HEK293T (cell line): ENCODE measurements at regions not wholly inside any gene's neighbourhood (a gene's known extent, or its start where the extent isn't known, plus 50 kb on each side); places are given as distances from the start of the nearest gene placed in this dataset.

Experiments used
- CTCF ChIA-PET: fragments of 350-600 bp; formaldehyde crosslinking; extraction: SDS; loops from one replicate; lab custom pipeline; 2021; ENCODE audit warnings: antibody characterized with exemption, inconsistent platforms; lab: Yijun Ruan, JAX
- POLR2A ChIA-PET: fragments of 350-600 bp; formaldehyde crosslinking; extraction: SDS; loops from one replicate; lab custom pipeline; 2020; ENCODE audit warnings: antibody characterized with exemption, inconsistent platforms; lab: Yijun Ruan, JAX
- DNase-seq: peaks from one replicate; pipeline ENCODE4 v3.0.0; 2012; ENCODE audit warnings: mixed read lengths; ENCODE audit errors: extremely low spot score
- ARNT ChIP-seq: fragments of 450-650 bp; IDR thresholded peaks from 2 replicates; pipeline ENCODE4 v1.6.1; 2017; ENCODE audit warnings: mild to moderate bottlenecking
- BHLHE40 ChIP-seq: fragments of 450-650 bp; IDR thresholded peaks from 2 replicates; pipeline ENCODE4 v1.6.1; 2016; ENCODE audit warnings: mild to moderate bottlenecking, moderate library complexity, borderline replicate concordance
- CTBP1 ChIP-seq: fragments of 450-650 bp; IDR thresholded peaks from 2 replicates; pipeline ENCODE4 v1.6.1; 2016; ENCODE audit warnings: borderline replicate concordance
- ELF4 ChIP-seq: fragments of 450-650 bp; IDR thresholded peaks from 2 replicates; pipeline ENCODE4 v1.6.1; 2017; ENCODE audit warnings: antibody characterized with exemption
- FOXA1 ChIP-seq: fragments of 450-650 bp; IDR thresholded peaks from 2 replicates; pipeline ENCODE4 v1.6.1; 2016; ENCODE audit warnings: mild to moderate bottlenecking
- FOXK2 ChIP-seq: fragments of 450-650 bp; IDR thresholded peaks from 2 replicates; pipeline ENCODE4 v1.6.1; 2016; ENCODE audit warnings: mild to moderate bottlenecking
- FOXM1 ChIP-seq: fragments of 450-650 bp; IDR thresholded peaks from 2 replicates; pipeline ENCODE4 v1.6.1; 2017; ENCODE audit warnings: mild to moderate bottlenecking, borderline replicate concordance
- HDGF ChIP-seq: fragments of 450-650 bp; IDR thresholded peaks from 2 replicates; pipeline ENCODE4 v1.6.1; 2017; ENCODE audit warnings: antibody characterized with exemption, borderline replicate concordance
- L3MBTL2 ChIP-seq: fragments of 450-650 bp; conservative IDR thresholded peaks from 2 replicates; pipeline ENCODE4 v1.6.1; 2016; ENCODE audit warnings: mild to moderate bottlenecking
- LEF1 ChIP-seq: fragments of 450-650 bp; IDR thresholded peaks from 2 replicates; pipeline ENCODE4 v1.6.1; 2017; ENCODE audit warnings: mild to moderate bottlenecking, borderline replicate concordance
- NFRKB ChIP-seq: fragments of 450-650 bp; IDR thresholded peaks from 2 replicates; pipeline ENCODE4 v1.6.1; 2016; ENCODE audit warnings: mild to moderate bottlenecking, moderate library complexity
- PKNOX1 ChIP-seq: fragments of 450-650 bp; IDR thresholded peaks from 2 replicates; pipeline ENCODE4 v1.6.1; 2016
- SP1 ChIP-seq: fragments of 450-650 bp; IDR thresholded peaks from 2 replicates; pipeline ENCODE4 v1.6.1; 2017
- SUZ12 ChIP-seq: fragments of 450-650 bp; IDR thresholded peaks from 2 replicates; pipeline ENCODE4 v1.6.1; 2016; ENCODE audit warnings: mild to moderate bottlenecking
- TARDBP ChIP-seq: fragments of 450-650 bp; IDR thresholded peaks from 2 replicates; pipeline ENCODE4 v1.6.1; 2016
- ZNF384 ChIP-seq: fragments of 450-650 bp; IDR thresholded peaks from 2 replicates; pipeline ENCODE4 v1.6.1; 2016

- TF ChIP-seq FOXM1 = no peak
- no peak for TF ChIP-seq TARDBP
- no peak for TF ChIP-seq ARNT
- CTCF ChIA-PET = interaction anchor here (0.6 kb wide), 1 partner anchor 753 kb away, joined by 3 read pairs; no protein-coding TSS in a partner anchor
- DNase-seq = no peak
- POLR2A ChIA-PET = no interaction called here
Observed at GRCh38 chr9:23537192-23538066, 288.6 kb downstream of the ELAVL2 start.

DNA sequence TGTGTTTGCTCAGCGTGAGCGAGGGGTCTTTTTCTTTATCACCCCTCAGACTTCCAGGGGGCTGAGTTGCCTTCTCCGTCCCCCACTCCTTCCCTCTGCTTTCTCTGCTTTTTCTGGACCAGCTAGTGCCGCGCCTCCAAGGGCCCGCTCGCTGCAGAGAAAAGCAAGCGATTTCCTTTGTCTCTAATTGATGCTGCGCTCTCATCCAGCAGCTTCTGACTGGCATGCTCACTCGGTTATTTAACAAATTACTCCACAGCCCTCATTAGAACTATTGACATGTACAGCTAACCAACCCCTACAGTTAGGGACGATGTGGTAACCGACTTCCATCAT is 288.0 kb downstream of the ELAVL2 start:
- TF ChIP-seq SP1 (no peak), HDGF (no peak), ZNF384 (no peak), FOXM1 (no peak), LEF1 (no peak), L3MBTL2 (no peak)
- DNase-seq = no peak
- ChIA-PET CTCF (no interaction called here), POLR2A (no interaction called here)

DNA sequence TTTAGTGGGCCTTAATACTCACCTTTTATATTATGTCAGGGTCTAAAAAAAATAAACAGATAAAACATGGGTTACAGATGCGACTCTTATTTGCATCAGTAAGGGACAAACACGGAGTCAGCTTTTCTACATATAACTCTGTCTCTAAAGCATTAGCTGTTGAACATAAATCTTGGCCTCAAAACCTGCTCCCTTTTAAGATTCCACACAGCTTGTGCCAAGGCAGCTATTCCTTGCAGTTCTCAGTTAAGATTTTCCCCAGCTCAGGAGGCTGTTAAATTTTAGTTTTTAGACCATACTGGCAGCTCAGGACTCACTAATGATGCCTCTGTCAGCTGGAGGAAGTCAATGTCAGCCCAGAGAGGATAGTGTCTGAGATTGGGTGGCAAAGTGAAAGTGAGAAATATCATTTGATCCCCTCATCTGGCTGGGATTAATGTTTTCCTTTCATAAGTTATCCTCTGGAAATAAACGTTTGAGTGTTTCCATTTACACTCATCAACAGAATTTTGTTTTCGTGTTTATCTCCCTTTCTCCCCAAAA is 287.5 kb downstream of the ELAVL2 start:
- CTCF ChIA-PET = no interaction called here
- POLR2A ChIA-PET = no interaction called here
- TF ChIP-seq FOXM1 = no peak
- TF ChIP-seq SUZ12 = no peak
- TF ChIP-seq CTBP1 = no peak
- TF ChIP-seq ZNF384 = no peak
- no peak for DNase-seq

- CTCF ChIA-PET = no interaction called here
- DNase-seq = no peak
- no peak for TF ChIP-seq ARNT
- TF ChIP-seq FOXA1 = no peak
- TF ChIP-seq FOXK2 = no peak
- TF ChIP-seq ELF4 = no peak
- no peak for TF ChIP-seq SUZ12
- no peak for TF ChIP-seq SP1
- no peak for TF ChIP-seq LEF1
- TF ChIP-seq L3MBTL2 = no peak
- TF ChIP-seq PKNOX1 = no peak
- no peak for TF ChIP-seq FOXM1
- no peak for TF ChIP-seq NFRKB
- TF ChIP-seq BHLHE40 = no peak
- POLR2A ChIA-PET = no interaction called here
Observed at GRCh38 chr9:23539311-23539710, 286.7 kb downstream of the ELAVL2 start.

DNA sequence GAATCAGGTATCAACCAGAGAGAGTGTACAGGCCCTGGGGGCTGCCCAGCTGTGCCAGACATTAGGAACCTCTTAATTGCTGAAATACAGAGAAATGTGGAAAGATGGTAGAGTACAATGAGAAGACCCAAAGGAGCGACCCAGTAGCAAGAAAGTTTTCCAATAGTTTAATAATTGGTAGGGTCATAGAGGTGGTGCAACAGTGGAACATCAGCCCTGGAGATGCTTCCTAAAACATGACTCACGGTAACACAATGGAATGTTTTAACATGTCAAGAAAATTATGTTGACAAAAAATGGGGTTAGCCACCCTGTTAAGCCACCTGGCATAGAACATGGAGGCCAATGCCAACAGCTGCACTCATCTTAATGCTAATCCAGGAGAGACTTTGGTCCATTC is 284.1 kb downstream of the ELAVL2 start:
- CTCF ChIA-PET = no interaction called here
- POLR2A ChIA-PET = no interaction called here
- no peak for TF ChIP-seq FOXA1
- no peak for TF ChIP-seq TARDBP
- TF ChIP-seq FOXK2 = no peak
- no peak for TF ChIP-seq L3MBTL2
- TF ChIP-seq ZNF384 = no peak
- no peak for TF ChIP-seq PKNOX1
- TF ChIP-seq SP1 = no peak
- DNase-seq = no peak

DNA sequence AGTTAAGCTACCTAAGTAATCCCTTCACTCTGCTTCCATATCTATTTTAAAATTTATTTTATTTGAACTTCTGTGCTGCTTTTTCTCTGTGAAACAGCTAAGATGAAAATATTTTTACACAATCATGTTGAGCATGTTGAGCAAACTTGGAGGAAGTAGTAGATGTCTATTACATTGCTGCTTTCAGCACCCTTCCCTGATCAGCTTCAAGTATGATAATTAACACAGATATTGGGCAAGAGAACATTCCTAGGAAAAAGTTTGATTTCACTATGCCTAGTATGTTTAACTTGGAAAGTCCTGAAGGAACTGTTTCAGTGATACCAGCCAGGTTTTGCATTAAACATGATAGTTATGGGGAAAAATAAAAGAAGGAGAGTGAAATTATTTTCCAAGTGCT is 283.6 kb downstream of the ELAVL2 start:
- ChIA-PET POLR2A (no interaction called here), CTCF (no interaction called here)
- DNase-seq = no peak
- TF ChIP-seq FOXK2 (no peak), LEF1 (no peak), NFRKB (no peak), CTBP1 (no peak), TARDBP (no peak), BHLHE40 (no peak), SP1 (no peak), HDGF (no peak), PKNOX1 (no peak), ARNT (no peak), FOXA1 (no peak), FOXM1 (no peak), SUZ12 (no peak), ZNF384 (no peak), L3MBTL2 (no peak), ELF4 (no peak)

- POLR2A ChIA-PET = no interaction called here
- TF ChIP-seq LEF1 (no peak), NFRKB (no peak), ZNF384 (no peak), HDGF (no peak), CTBP1 (no peak), SP1 (no peak), ELF4 (no peak), SUZ12 (no peak), PKNOX1 (no peak), FOXK2 (no peak), ARNT (no peak), BHLHE40 (no peak), FOXM1 (no peak)
- CTCF ChIA-PET = interaction anchor here (0.6 kb wide), 1 partner anchor 425 kb away, joined by 3 read pairs; no protein-coding TSS in a partner anchor
- no peak for DNase-seq
Observed at GRCh38 chr9:23542927-23543326, 283.1 kb downstream of the ELAVL2 start.
